IMR-90 (cell line): ENCODE measurements at regions not wholly inside any gene's neighbourhood (a gene's known extent, or its start where the extent isn't known, plus 50 kb on each side); places are given as distances from the start of the nearest gene placed in this dataset.

ENCODE experiments used
- ATAC-seq: fragments of 200-7000 bp; cut with Tn5 transposase; 2 replicates; pipeline ENCODE4 v1.9.1; 2020; ENCODE audit warnings: low read depth, mild to moderate bottlenecking, moderate library complexity
- BruUV-seq: library from RNA; stranded (reverse); fragments of 400-500 nt; replicated peaks from 2 replicates; lab custom pipeline; 2021; lab: Mats Ljungman, UMichigan
- CTCF ChIA-PET: fragments of 300-600 bp; formaldehyde crosslinking; extraction: SDS; loops from one replicate; lab custom pipeline; 2021; ENCODE audit warnings: antibody characterized with exemption; lab: Yijun Ruan, JAX
- POLR2A ChIA-PET: fragments of 300-600 bp; sonication (Branson Sonifier 250); formaldehyde crosslinking; loops from one replicate; lab custom pipeline; 2022; ENCODE audit warnings: antibody characterized with exemption; ENCODE audit not compliant: unreplicated experiment; lab: Charles Lee
- DNase-seq: peaks from one replicate; pipeline ENCODE4 v3.0.0; 2013
- H2AFZ ChIP-seq: replicated peaks from 2 replicates; pipeline ENCODE3; 2013; ENCODE audit warnings: low read length, mild to moderate bottlenecking; ENCODE audit not compliant: poor library complexity
- H2AK5ac ChIP-seq: 2 replicates; pipeline ENCODE4 v1.6.1; 2013; ENCODE audit warnings: low read depth, low read length, inconsistent platforms
- H2AK9ac ChIP-seq: replicated peaks from 2 replicates; pipeline ENCODE3; 2013; ENCODE audit warnings: mild to moderate bottlenecking, low read depth, low read length, moderate library complexity; ENCODE audit not compliant: poor library complexity
- H2BK120ac ChIP-seq: 2 replicates; pipeline ENCODE4 v1.6.1; 2013; ENCODE audit warnings: low read depth, low read length, inconsistent platforms
- H2BK15ac ChIP-seq: 3 replicates; pipeline ENCODE4 v1.6.1; 2013; ENCODE audit warnings: low read depth, low read length, inconsistent platforms
- H2BK20ac ChIP-seq: 2 replicates; pipeline ENCODE4 v1.6.1; 2013; ENCODE audit warnings: low read depth, mild to moderate bottlenecking, inconsistent platforms, low read length, moderate library complexity
- H2BK5ac ChIP-seq: 2 replicates; pipeline ENCODE4 v1.6.1; 2013; ENCODE audit warnings: mild to moderate bottlenecking, low read depth, low read length, inconsistent platforms; ENCODE audit not compliant: poor library complexity, severe bottlenecking
- H3K14ac ChIP-seq: replicated peaks from 2 replicates; pipeline ENCODE4 v1.6.1; 2013; ENCODE audit warnings: low read depth, low read length, inconsistent platforms
- H3K18ac ChIP-seq: 2 replicates; pipeline ENCODE4 v1.6.1; 2013; ENCODE audit warnings: low read depth, low read length, control low read depth
- H3K23ac ChIP-seq: 2 replicates; pipeline ENCODE4 v1.6.1; 2013; ENCODE audit warnings: low read depth, low read length, inconsistent platforms
- H3K27ac ChIP-seq: 2 replicates; pipeline ENCODE4 v1.5.1; 2013; ENCODE audit warnings: mild to moderate bottlenecking, control low read depth, low read length; ENCODE audit not compliant: insufficient read depth
- H3K27me3 ChIP-seq: 2 replicates; pipeline ENCODE4 v1.6.1; 2013; ENCODE audit warnings: low read length; ENCODE audit not compliant: control insufficient read depth, insufficient read depth
- H3K36me3 ChIP-seq: 2 replicates; pipeline ENCODE4 v1.6.1; 2013; ENCODE audit warnings: low read length, mixed read lengths; ENCODE audit not compliant: control insufficient read depth, insufficient read depth
- H3K4ac ChIP-seq: 2 replicates; pipeline ENCODE4 v1.6.1; 2013; ENCODE audit warnings: low read depth, low read length, inconsistent platforms
- H3K4me1 ChIP-seq: 2 replicates; pipeline ENCODE4 v1.6.1; 2013; ENCODE audit warnings: low read length, mixed read lengths; ENCODE audit not compliant: control insufficient read depth, insufficient read depth
- H3K4me2 ChIP-seq: 2 replicates; pipeline ENCODE4 v1.6.1; 2013; ENCODE audit warnings: low read depth, mild to moderate bottlenecking, control low read depth, low read length, moderate library complexity
- H3K4me3 ChIP-seq: 2 replicates; pipeline ENCODE4 v1.5.1; 2013; ENCODE audit warnings: low read depth, mild to moderate bottlenecking, control low read depth, low read length, moderate library complexity; ENCODE audit not compliant: insufficient read depth
- H3K56ac ChIP-seq: 2 replicates; pipeline ENCODE4 v1.6.1; 2013; ENCODE audit warnings: low read length, inconsistent platforms; ENCODE audit not compliant: insufficient read depth; ENCODE audit errors: extremely low read depth
- H3K79me1 ChIP-seq, 2 experiments: 2 replicates each; pipeline ENCODE4 v1.6.1; 2013; ENCODE audit warnings: low read length in 2 of 2, inconsistent platforms in 1 of 2, low read depth in 1 of 2
- H3K9ac ChIP-seq: 2 replicates; pipeline ENCODE4 v1.6.1; 2013; ENCODE audit warnings: low read depth, low read length, control low read depth
- H3K9me1 ChIP-seq: 2 replicates; pipeline ENCODE4 v1.6.1; 2013; ENCODE audit warnings: low read length, inconsistent platforms; ENCODE audit not compliant: insufficient read depth
- H3K9me3 ChIP-seq: 2 replicates; pipeline ENCODE4 v1.6.1; 2013; ENCODE audit warnings: low read length; ENCODE audit not compliant: control insufficient read depth, insufficient read depth
- H4K20me1 ChIP-seq: 2 replicates; pipeline ENCODE4 v1.6.1; 2013; ENCODE audit warnings: low read length, inconsistent platforms; ENCODE audit not compliant: insufficient read depth
- H4K5ac ChIP-seq: 2 replicates; pipeline ENCODE4 v1.6.1; 2013; ENCODE audit warnings: mild to moderate bottlenecking, low read depth, low read length, control low read depth
- H4K8ac ChIP-seq, 2 experiments: 2 replicates each; pipeline ENCODE4 v1.6.1; 2013; ENCODE audit warnings: low read depth in 2 of 2, low read length in 2 of 2, control low read depth in 1 of 2, inconsistent platforms in 1 of 2
- H4K91ac ChIP-seq: 2 replicates; pipeline ENCODE4 v1.6.1; 2013; ENCODE audit warnings: low read depth, low read length, inconsistent platforms; ENCODE audit not compliant: insufficient read depth
- BHLHE40 ChIP-seq: fragments of 150-350 bp; IDR thresholded peaks from 2 replicates; pipeline ENCODE4 v1.6.1; 2016; ENCODE audit warnings: mild to moderate bottlenecking, low read depth, low read length
- CHD1 ChIP-seq: IDR thresholded peaks from 2 replicates; pipeline ENCODE4 v1.6.1; 2012; ENCODE audit warnings: low read depth, low read length, improper control_type of control experiment
- CTCF ChIP-seq: conservative IDR thresholded peaks from 2 replicates; pipeline ENCODE4 v1.5.1; 2012; ENCODE audit warnings: mild to moderate bottlenecking, low read depth, low read length, improper control_type of control experiment
- FOS ChIP-seq: fragments of 150-350 bp; IDR thresholded peaks from 2 replicates; pipeline ENCODE4 v1.6.1; 2016; ENCODE audit warnings: low read depth, low read length
- MAFK ChIP-seq: IDR thresholded peaks from 2 replicates; pipeline ENCODE4 v1.6.1; 2012; ENCODE audit warnings: low read depth, low read length, improper control_type of control experiment
- MAZ ChIP-seq: IDR thresholded peaks from 2 replicates; pipeline ENCODE4 v1.6.1; 2012; ENCODE audit warnings: low read depth, mild to moderate bottlenecking, low read length, improper control_type of control experiment, moderate library complexity, borderline replicate concordance
- NFE2L2 ChIP-seq: fragments of 150-350 bp; IDR thresholded peaks from 2 replicates; pipeline ENCODE4 v1.6.1; 2016; ENCODE audit warnings: low read depth, mild to moderate bottlenecking, low read length
- POLR2A ChIP-seq: IDR thresholded peaks from 2 replicates; pipeline ENCODE4 v1.6.1; 2012; ENCODE audit warnings: mild to moderate bottlenecking, low read depth, low read length
- RCOR1 ChIP-seq: IDR thresholded peaks from 2 replicates; pipeline ENCODE4 v1.6.1; 2012; ENCODE audit warnings: mild to moderate bottlenecking, low read length, improper control_type of control experiment; ENCODE audit not compliant: insufficient replicate concordance
- SMC3 ChIP-seq: fragments of 150-350 bp; IDR thresholded peaks from 2 replicates; pipeline ENCODE4 v1.6.1; 2016; ENCODE audit warnings: low read depth, mild to moderate bottlenecking, antibody characterized with exemption, low read length, moderate library complexity
- WGBS, 2 experiments: methylation state at CpG; one replicate each; pipeline versions ENCODE4 v1.1.5 to v1.1.7; 2013; ENCODE audit warnings: missing lambda C conversion rate in 2 of 2; ENCODE audit not compliant: insufficient read length in 1 of 2; ENCODE audit errors: extremely low coverage in 2 of 2; 5-methylcytosine and 5-hydroxymethylcytosine counted together
- dilution Hi-C: fragments of 300-500 bp; cut with HindIII; formaldehyde crosslinking; loops from one replicate; pipeline ENCODE4 v1.14.3; 2018; ENCODE audit warnings: low sequenced_read_pairs; ENCODE audit not compliant: unreplicated experiment
- in situ Hi-C: fragments of 300-500 bp; cut with MboI; formaldehyde crosslinking; loops from 3 replicates; pipeline ENCODE4 v1.14.3; 2019; ENCODE audit warnings: low sequenced_read_pairs, inconsistent platforms, mixed read lengths
- intact Hi-C: fragments of 100-400 bp; cut with micrococcal nuclease; formaldehyde crosslinking; loops from 2 replicates; pipeline ENCODE4 v1.10.0; 2022

GRCh38 chr18:70634576-70635147 lies 345.8 kb downstream of the SOCS6 start:
- Histone ChIP-seq H3K4ac (no peak overlapping the region), H2BK120ac (no peak overlapping the region), H4K20me1 (no peaks in the 10 kb centered on the region), H3K36me3 (no peaks in the 10 kb centered on the region), H3K56ac (no peak overlapping the region), H3K14ac (no peak overlapping the region), H4K8ac (no peak overlapping the region), H3K4me1 (no peaks in the 10 kb centered on the region), H3K18ac (no peak overlapping the region), H2BK5ac (no peak overlapping the region), H4K91ac (no peak overlapping the region), H2AK9ac (no peak overlapping the region), H3K9ac (no peak overlapping the region), H3K23ac (no peak overlapping the region), H3K27me3 (no peaks in the 10 kb centered on the region), H2AK5ac (no peak overlapping the region), H3K9me1 (no peaks in the 10 kb centered on the region), H3K4me3 (no peak overlapping the region), H3K9me3 (no peaks in the 10 kb centered on the region), H2BK15ac (no peak overlapping the region), H2AFZ (no peak overlapping the region), H2BK20ac (no peak overlapping the region), H3K27ac (no peak overlapping the region), H4K5ac (no peak overlapping the region), H3K79me1 (no peaks in the 10 kb centered on the region), H3K4me2 (no peak overlapping the region)
- TF ChIP-seq CHD1 (no peak), SMC3 (no peak), CTCF (no peak), BHLHE40 (no peak), FOS (no peak), RCOR1 (no peak), NFE2L2 (no peak), MAFK (no peak), MAZ (no peak), POLR2A (no peak)
- DNase-seq: no peak
- no TSS peak for BruUV-seq
- ATAC-seq: no peak
- ChIA-PET CTCF (no interaction called here), POLR2A (no interaction called here)
- dilution Hi-C loops (no loop called here), intact Hi-C loops (no loop called here), in situ Hi-C loops (no loop called here)
- no CpG with 5 or more reads among the region's 3 CpGs for WGBS, 2 experiments
